ENCODE measurements at regions not wholly inside any gene's neighbourhood (a gene's known extent, or its start where the extent isn't known, plus 50 kb on each side); places are given as distances from the start of the nearest gene placed in this dataset.

DNA sequence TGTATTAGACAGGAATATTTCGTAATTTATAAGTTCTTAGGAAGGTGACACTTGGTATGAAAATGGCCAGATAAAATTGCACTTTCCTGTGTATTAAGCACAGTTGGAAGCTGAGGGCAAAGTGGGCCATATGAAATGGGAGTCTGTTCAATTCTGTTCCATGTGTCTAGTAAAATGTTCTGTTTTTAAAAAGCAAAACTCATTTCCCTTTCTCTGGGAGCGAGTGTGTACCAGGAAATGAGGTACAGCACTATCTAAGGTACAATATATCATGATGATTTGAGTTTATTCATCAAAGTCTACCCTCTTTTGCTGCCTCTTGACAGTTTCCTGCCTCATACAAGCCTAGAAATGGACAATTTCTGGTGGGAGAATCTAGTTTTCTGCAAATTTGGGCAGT, 51.2 kb upstream of the KCNN2 start:
- Mint-ChIP-seq H3K36me3 (no peaks in the 10 kb centered on the region), H3K27ac (no peak overlapping the region), H3K4me1 (no peaks in the 10 kb centered on the region), H3K4me3 (no peak overlapping the region), H3K27me3 (ENCODE audit: low read depth in 2 of 2) (no peaks in the 10 kb centered on the region), H3K9me3 (no peaks in the 10 kb centered on the region)
- DNase-seq (no peak), ATAC-seq (no peak)
- no peak for TF ChIP-seq CTCF (IDR thresholded peaks at IDR 0.05)
- Histone ChIP-seq H3K9me3 (ENCODE audit: control insufficient read depth, insufficient read depth, low read length) (no peaks in the 10 kb centered on the region), H3K27ac (ENCODE audit: low read length) (no peak overlapping the region), H3K27me3 (ENCODE audit: control insufficient read depth, insufficient read depth, low read length) (no peaks in the 10 kb centered on the region), H3K4me3 (ENCODE audit: low read length) (no peak overlapping the region), H3K4me1 (ENCODE audit: control insufficient read depth, insufficient read depth, low read length) (no peaks in the 10 kb centered on the region), H3K36me3 (ENCODE audit: control insufficient read depth, insufficient read depth, low read length) (no peaks in the 10 kb centered on the region)
- 55% methylated on average over 1 of the region's 2 CpGs for WGBS (ENCODE audit: insufficient coverage)
- intact Hi-C loops (cut with micrococcal nuclease) = no loop called here

DNA sequence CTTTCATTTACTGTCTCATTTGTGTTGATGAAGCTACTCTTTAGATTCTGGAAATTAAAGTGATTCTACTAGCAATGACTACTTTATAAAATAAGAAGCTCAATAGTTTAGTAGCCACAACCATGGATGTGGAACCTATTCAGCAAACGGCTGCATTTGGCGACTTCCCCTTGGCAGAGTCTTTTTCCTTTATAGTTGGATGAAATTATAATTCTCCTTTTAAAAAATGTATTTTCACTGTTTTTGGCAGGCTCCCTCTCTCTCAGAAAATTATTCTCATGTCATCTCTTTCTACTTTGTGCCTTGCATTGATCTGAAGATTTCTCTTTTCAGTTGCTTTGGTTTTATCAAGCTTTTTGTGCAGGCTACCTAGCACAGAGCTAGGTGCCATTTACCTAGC, 50.6 kb upstream of the KCNN2 start:
- Mint-ChIP-seq H3K27ac (no peak overlapping the region), H3K36me3 (no peaks in the 10 kb centered on the region), H3K9me3 (no peaks in the 10 kb centered on the region), H3K4me1 (no peaks in the 10 kb centered on the region), H3K27me3 (ENCODE audit: low read depth in 2 of 2) (no peaks in the 10 kb centered on the region), H3K4me3 (no peak overlapping the region)
- DNase-seq (no peak), ATAC-seq (no peak)
- WGBS (ENCODE audit: insufficient coverage) = no CpG with 5 or more reads among the region's 2 CpGs
- intact Hi-C loops (cut with micrococcal nuclease) = no loop called here
- H3K27ac ChIP-seq (ENCODE audit: low read length) = no peak overlapping the region
- H3K4me1 ChIP-seq (ENCODE audit: control insufficient read depth, insufficient read depth, low read length) = no peaks in the 10 kb centered on the region
- H3K27me3 ChIP-seq (ENCODE audit: control insufficient read depth, insufficient read depth, low read length) = no peaks in the 10 kb centered on the region
- no peaks in the 10 kb centered on the region for H3K9me3 ChIP-seq (ENCODE audit: control insufficient read depth, insufficient read depth, low read length)
- no peak overlapping the region for H3K4me3 ChIP-seq (ENCODE audit: low read length)
- TF ChIP-seq CTCF (IDR thresholded peaks at IDR 0.05) = no peak
- no peaks in the 10 kb centered on the region for H3K36me3 ChIP-seq (ENCODE audit: control insufficient read depth, insufficient read depth, low read length)

- WGBS (ENCODE audit: insufficient coverage) = 78% methylated on average over 1 of the region's 1 CpG
- H3K9me3 ChIP-seq (ENCODE audit: control insufficient read depth, insufficient read depth, low read length) = no peaks in the 10 kb centered on the region
- no peak overlapping the region for H3K27ac ChIP-seq (ENCODE audit: low read length)
- no peak for ATAC-seq
- intact Hi-C loops (cut with micrococcal nuclease) = no loop called here
- no peaks in the 10 kb centered on the region for H3K36me3 ChIP-seq (ENCODE audit: control insufficient read depth, insufficient read depth, low read length)
- Mint-ChIP-seq H3K4me1 (no peaks in the 10 kb centered on the region), H3K27me3 (ENCODE audit: low read depth in 2 of 2) (no peaks in the 10 kb centered on the region), H3K36me3 (no peaks in the 10 kb centered on the region), H3K9me3 (no peaks in the 10 kb centered on the region), H3K4me3 (no peak overlapping the region), H3K27ac (no peak overlapping the region)
- no peak for DNase-seq
- TF ChIP-seq CTCF (IDR thresholded peaks at IDR 0.05) = no peak
- no peak overlapping the region for H3K4me3 ChIP-seq (ENCODE audit: low read length)
- H3K4me1 ChIP-seq (ENCODE audit: control insufficient read depth, insufficient read depth, low read length) = no peaks in the 10 kb centered on the region
- H3K27me3 ChIP-seq (ENCODE audit: control insufficient read depth, insufficient read depth, low read length) = no peaks in the 10 kb centered on the region
Observed at GRCh38 chr5:114311968-114312367, 49.9 kb upstream of the KCNN2 start.

Measured in natural killer cell (primary cell).